B cell (primary cell): ENCODE measurements at regions not wholly inside any gene's neighbourhood (a gene's known extent, or its start where the extent isn't known, plus 50 kb on each side); places are given as distances from the start of the nearest gene placed in this dataset.

Experiments used
- EZH2 ChIP-seq: IDR thresholded peaks from 2 replicates; pipeline ENCODE4 v1.6.1; 2012; ENCODE audit warnings: borderline replicate concordance, low read depth, mild to moderate bottlenecking, moderate library complexity, low read length; ENCODE audit not compliant: insufficient read depth, poor library complexity, severe bottlenecking
- TF ChIP-seq, protein P1 (sequence below): fragments of 200-600 bp; IDR thresholded peaks from one replicate; pipeline ENCODE4 v1.8.0; 2022; ENCODE audit warnings: antibody characterized with exemption, mild to moderate bottlenecking

DNA sequence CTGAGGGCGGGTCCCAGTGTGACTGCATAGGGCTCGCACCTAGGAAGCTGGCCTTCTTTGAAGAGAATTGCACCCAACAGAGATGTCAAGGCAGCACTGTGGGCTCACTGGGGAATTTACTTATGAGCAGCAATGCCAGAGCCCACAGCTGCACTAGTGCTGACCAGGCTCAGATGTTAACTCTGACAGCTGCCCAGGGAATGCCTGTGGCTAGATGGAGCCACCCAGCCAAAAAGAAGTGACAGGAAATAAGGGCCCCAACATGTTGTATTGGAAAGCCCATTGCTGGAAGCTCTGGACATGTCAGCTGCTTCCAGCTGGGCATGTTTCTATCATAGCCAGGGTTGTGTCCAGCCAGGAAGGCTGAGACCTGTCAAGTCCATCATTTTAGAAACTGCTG lies 90.9 kb upstream of the ZNF280D start:
- TF ChIP-seq, protein P1, sequence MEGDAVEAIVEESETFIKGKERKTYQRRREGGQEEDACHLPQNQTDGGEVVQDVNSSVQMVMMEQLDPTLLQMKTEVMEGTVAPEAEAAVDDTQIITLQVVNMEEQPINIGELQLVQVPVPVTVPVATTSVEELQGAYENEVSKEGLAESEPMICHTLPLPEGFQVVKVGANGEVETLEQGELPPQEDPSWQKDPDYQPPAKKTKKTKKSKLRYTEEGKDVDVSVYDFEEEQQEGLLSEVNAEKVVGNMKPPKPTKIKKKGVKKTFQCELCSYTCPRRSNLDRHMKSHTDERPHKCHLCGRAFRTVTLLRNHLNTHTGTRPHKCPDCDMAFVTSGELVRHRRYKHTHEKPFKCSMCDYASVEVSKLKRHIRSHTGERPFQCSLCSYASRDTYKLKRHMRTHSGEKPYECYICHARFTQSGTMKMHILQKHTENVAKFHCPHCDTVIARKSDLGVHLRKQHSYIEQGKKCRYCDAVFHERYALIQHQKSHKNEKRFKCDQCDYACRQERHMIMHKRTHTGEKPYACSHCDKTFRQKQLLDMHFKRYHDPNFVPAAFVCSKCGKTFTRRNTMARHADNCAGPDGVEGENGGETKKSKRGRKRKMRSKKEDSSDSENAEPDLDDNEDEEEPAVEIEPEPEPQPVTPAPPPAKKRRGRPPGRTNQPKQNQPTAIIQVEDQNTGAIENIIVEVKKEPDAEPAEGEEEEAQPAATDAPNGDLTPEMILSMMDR = no peak
- no peak for TF ChIP-seq EZH2
